Endothelial cell of umbilical vein (primary cell): ENCODE measurements at regions not wholly inside any gene's neighbourhood (a gene's known extent, or its start where the extent isn't known, plus 50 kb on each side); places are given as distances from the start of the nearest gene placed in this dataset.

ENCODE experiments used
- BruUV-seq: library from RNA; stranded (reverse); fragments of 400-500 nt; replicated peaks from 2 replicates; lab custom pipeline; 2021; lab: Mats Ljungman, UMichigan
- CTCF ChIA-PET: fragments of 300-600, 350-600 bp; sonication (Branson Sonifier 250); formaldehyde crosslinking; loops from one replicate; lab custom pipeline; 2021; ENCODE audit warnings: antibody characterized with exemption, inconsistent platforms; lab: Charles Lee
- POLR2A ChIA-PET: fragments of 300-600, 350-600 bp; sonication (Branson Sonifier 250); formaldehyde crosslinking; loops from one replicate; lab custom pipeline; 2021; ENCODE audit warnings: antibody characterized with exemption, inconsistent platforms; lab: Charles Lee
- DNase-seq: peaks from one replicate; pipeline ENCODE4 v3.0.0-alpha.2; 2011; ENCODE audit warnings: low read depth, low spot score
- FAIRE-seq: peaks from 2 replicates; lab custom pipeline; 2011; peaks lifted over from hg19 to GRCh38; lab: Jason Lieb, UNC
- H2AFZ ChIP-seq: 2 replicates; pipeline ENCODE4 v1.6.0; 2012; ENCODE audit warnings: low read depth, low read length, control low read depth, inconsistent platforms
- H3K27ac ChIP-seq: 2 replicates; pipeline ENCODE4 v1.5.1; 2011; ENCODE audit warnings: low read depth, mild to moderate bottlenecking, control low read depth, low read length, moderate library complexity; ENCODE audit not compliant: insufficient read depth
- H3K27me3 ChIP-seq, 2 experiments: 2 replicates each; pipeline versions ENCODE4 v1.6.0 to v1.6.1; 2011; ENCODE audit warnings: low read length in 2 of 2, mixed read lengths in 1 of 2; ENCODE audit not compliant: control insufficient read depth in 2 of 2, insufficient read depth in 2 of 2
- H3K36me3 ChIP-seq, 2 experiments: 2 replicates in 1 of 2; 3 replicates in 1 of 2; pipeline ENCODE4 v1.5.1; 2011; ENCODE audit warnings: low read length in 2 of 2, mild to moderate bottlenecking in 1 of 2, moderate library complexity in 1 of 2; ENCODE audit not compliant: control insufficient read depth in 2 of 2, insufficient read depth in 2 of 2; ENCODE audit errors: extremely low read depth in 1 of 2
- H3K4me1 ChIP-seq: 3 replicates; pipeline ENCODE4 v1.5.1; 2011; ENCODE audit warnings: mild to moderate bottlenecking, low read length; ENCODE audit not compliant: control insufficient read depth, insufficient read depth; ENCODE audit errors: extremely low read depth
- H3K4me2 ChIP-seq: 2 replicates; pipeline ENCODE4 v1.6.1; 2011; ENCODE audit warnings: low read length, control low read depth, mixed read lengths; ENCODE audit not compliant: insufficient read depth
- H3K4me3 ChIP-seq, 3 experiments: fragments of 200-600 bp in 1 of 3; sonication (generic), shearing (Covaris generic) in 1 of 3; replicated peaks in 1 of 3; 2 replicates each; pipeline ENCODE4 v1.5.1; 2011 to 2016; ENCODE audit warnings: control low read depth in 3 of 3, low read length in 3 of 3, mild to moderate bottlenecking in 2 of 3, inconsistent platforms in 1 of 3, low read depth in 1 of 3, moderate library complexity in 1 of 3; ENCODE audit not compliant: insufficient read depth in 1 of 3
- H3K79me2 ChIP-seq: 2 replicates; pipeline ENCODE4 v1.6.0; 2012; ENCODE audit warnings: low read length, inconsistent platforms; ENCODE audit not compliant: control insufficient read depth, insufficient read depth
- H3K9ac ChIP-seq: replicated peaks from 2 replicates; pipeline ENCODE3; 2011; ENCODE audit warnings: low read length, control low read depth; ENCODE audit not compliant: insufficient read depth; ENCODE audit errors: extremely low read depth
- H3K9me1 ChIP-seq: replicated peaks from 3 replicates; pipeline ENCODE4 v1.6.0; 2011; ENCODE audit warnings: mild to moderate bottlenecking, low read length; ENCODE audit not compliant: control insufficient read depth, insufficient read depth; ENCODE audit errors: extremely low read depth
- H3K9me3 ChIP-seq: replicated peaks from 2 replicates; pipeline ENCODE4 v1.5.1; 2012; ENCODE audit warnings: low read length, inconsistent platforms; ENCODE audit not compliant: control insufficient read depth, insufficient read depth
- H4K20me1 ChIP-seq: replicated peaks from 2 replicates; pipeline ENCODE3; 2011; ENCODE audit warnings: mild to moderate bottlenecking, low read length; ENCODE audit not compliant: control insufficient read depth, insufficient read depth; ENCODE audit errors: extremely low read depth
- EZH2 ChIP-seq: IDR thresholded peaks from 2 replicates; pipeline ENCODE4 v1.6.1; 2012; ENCODE audit warnings: borderline replicate concordance, low read depth, mild to moderate bottlenecking, moderate library complexity, low read length, inconsistent platforms; ENCODE audit not compliant: severe bottlenecking
- FOS ChIP-seq: IDR thresholded peaks from 2 replicates; pipeline ENCODE4 v1.6.1; 2011; ENCODE audit warnings: mild to moderate bottlenecking, low read length, moderate library complexity, borderline replicate concordance; ENCODE audit not compliant: insufficient read depth
- GATA2 ChIP-seq: IDR thresholded peaks from 2 replicates; pipeline ENCODE4 v1.7.0; 2011; ENCODE audit warnings: low read depth, mild to moderate bottlenecking, moderate library complexity, mixed read lengths, low read length; ENCODE audit not compliant: insufficient read length, insufficient read depth
- JUN ChIP-seq: IDR thresholded peaks from 2 replicates; pipeline ENCODE4 v1.6.1; 2011; ENCODE audit warnings: borderline replicate concordance, low read depth; ENCODE audit not compliant: insufficient read length, insufficient read depth
- MYC ChIP-seq: IDR thresholded peaks from one replicate; pipeline ENCODE4 v1.6.1; 2011; ENCODE audit warnings: mild to moderate bottlenecking, low read depth, low read length
- POLR2AphosphoS5 ChIP-seq: IDR thresholded peaks from 2 replicates; pipeline ENCODE4 v1.6.1; 2012; ENCODE audit warnings: low read depth, mild to moderate bottlenecking, control low read depth, low read length, moderate library complexity; ENCODE audit not compliant: insufficient read depth
- dilution Hi-C: fragments of 300-500 bp; cut with MboI; formaldehyde crosslinking; loops from one replicate; pipeline ENCODE4 v1.15.0; 2019; ENCODE audit warnings: low sequenced_read_pairs; ENCODE audit not compliant: extremely low pct_ligation_motif_present
- intact Hi-C: fragments of 100-400 bp; cut with micrococcal nuclease; formaldehyde crosslinking; loops from one replicate; pipeline ENCODE4 v1.10.0; 2022
- TF ChIP-seq, protein P1 (sequence below): IDR thresholded peaks from 2 replicates; pipeline ENCODE4 v1.6.1; 2011; ENCODE audit not compliant: insufficient read depth, insufficient read length
- TF ChIP-seq, protein P2 (sequence below), 2 donors: IDR thresholded peaks; 1 replicate in 1 of 2; 2 replicates in 1 of 2; pipeline ENCODE4 v1.5.1; 2011; ENCODE audit warnings: low read length in 2 of 2, mild to moderate bottlenecking in 2 of 2, moderate library complexity in 2 of 2, control low read depth in 1 of 2, inconsistent platforms in 1 of 2, low read depth in 1 of 2; ENCODE audit not compliant: insufficient read depth in 1 of 2; ENCODE audit errors: extremely low read depth in 1 of 2

DNA sequence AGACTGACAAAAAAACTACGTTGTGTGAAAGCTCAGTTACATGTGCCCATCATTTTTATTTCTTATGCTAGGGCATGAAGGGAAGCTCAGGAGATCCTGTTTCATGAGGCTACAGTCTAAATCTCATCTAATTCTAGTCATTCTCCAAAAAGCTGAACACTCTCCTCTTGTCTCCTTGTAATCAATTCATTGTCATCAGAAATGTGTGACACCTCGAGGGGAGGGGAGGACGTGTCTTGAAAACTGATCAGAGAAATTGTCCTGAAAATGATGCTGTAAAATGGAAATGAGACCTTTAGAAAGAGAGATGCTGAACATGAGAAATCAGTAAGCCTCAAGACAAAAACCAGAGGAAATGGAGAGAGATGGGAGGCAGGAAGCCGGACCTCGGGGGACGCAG is 103.4 kb downstream of the DAD1 start:
- dilution Hi-C loops, result no loop called here
- TF ChIP-seq GATA2, result no peak
- TF ChIP-seq FOS, result no peak
- no peak for TF ChIP-seq MYC
- H4K20me1 ChIP-seq, result no peaks in the 10 kb centered on the region
- H3K27me3 ChIP-seq, result peaks cover 42 to 56% of the 10 kb centered on the region in 2 experiments
- no peak overlapping the region for H3K9ac ChIP-seq
- DNase-seq (no peak), FAIRE-seq (no peak)
- intact Hi-C loops, result no loop called here
- no peaks in the 10 kb centered on the region for H3K36me3 ChIP-seq
- BruUV-seq, result no TSS peak
- ChIA-PET POLR2A (no interaction called here), CTCF (no interaction called here)
- no peak overlapping the region for H3K27ac ChIP-seq
- H2AFZ ChIP-seq, result no peak overlapping the region
- no peaks in the 10 kb centered on the region for H3K9me1 ChIP-seq
- H3K4me1 ChIP-seq, result no peaks in the 10 kb centered on the region
- H3K4me2 ChIP-seq, result no peak overlapping the region
- no peaks in the 10 kb centered on the region for H3K9me3 ChIP-seq
- no peaks in the 10 kb centered on the region for H3K79me2 ChIP-seq
- no peak overlapping the region for H3K4me3 ChIP-seq

DNA sequence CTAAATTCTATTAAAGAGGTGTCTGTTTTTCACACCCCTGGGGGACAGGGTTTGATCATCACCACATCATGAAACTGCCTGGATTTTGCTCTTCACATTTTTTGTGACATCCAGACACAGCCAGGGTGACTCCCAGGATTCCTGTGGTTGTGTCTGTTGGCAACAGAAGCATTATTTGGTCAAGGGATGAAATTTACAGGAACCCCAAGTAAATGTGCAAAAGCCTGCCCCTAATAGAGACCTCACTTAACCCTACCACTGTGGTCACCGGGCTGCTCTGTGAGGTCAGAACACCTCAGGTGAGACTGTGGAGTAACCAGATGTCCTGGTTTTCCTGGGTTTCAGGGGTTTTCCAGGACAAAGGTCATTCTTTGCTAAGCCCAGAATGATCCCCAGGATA is 103.8 kb downstream of the DAD1 start:
- Histone ChIP-seq H3K4me1 (no peaks in the 10 kb centered on the region), H3K27me3 (peaks cover 37 to 56% of the 10 kb centered on the region in 2 experiments), H2AFZ (no peak overlapping the region), H3K4me2 (no peak overlapping the region), H3K9ac (no peak overlapping the region), H3K9me3 (no peaks in the 10 kb centered on the region), H3K9me1 (no peaks in the 10 kb centered on the region), H3K4me3 (no peak overlapping the region), H3K36me3 (no peaks in the 10 kb centered on the region), H3K27ac (no peak overlapping the region), H3K79me2 (no peaks in the 10 kb centered on the region), H4K20me1 (no peaks in the 10 kb centered on the region)
- ChIA-PET CTCF (interaction anchor here (1.2 kb wide), 1 partner anchor 110 kb away, joined by 4 read pairs; no protein-coding TSS in a partner anchor), POLR2A (no interaction called here)
- FAIRE-seq (no peak), DNase-seq (no peak)
- TF ChIP-seq EZH2 (no peak), GATA2 (no peak), JUN (no peak), POLR2AphosphoS5 (no peak)
- TF ChIP-seq, protein P1, sequence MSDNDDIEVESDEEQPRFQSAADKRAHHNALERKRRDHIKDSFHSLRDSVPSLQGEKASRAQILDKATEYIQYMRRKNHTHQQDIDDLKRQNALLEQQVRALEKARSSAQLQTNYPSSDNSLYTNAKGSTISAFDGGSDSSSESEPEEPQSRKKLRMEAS, result no peak
- TF ChIP-seq, protein P2, sequence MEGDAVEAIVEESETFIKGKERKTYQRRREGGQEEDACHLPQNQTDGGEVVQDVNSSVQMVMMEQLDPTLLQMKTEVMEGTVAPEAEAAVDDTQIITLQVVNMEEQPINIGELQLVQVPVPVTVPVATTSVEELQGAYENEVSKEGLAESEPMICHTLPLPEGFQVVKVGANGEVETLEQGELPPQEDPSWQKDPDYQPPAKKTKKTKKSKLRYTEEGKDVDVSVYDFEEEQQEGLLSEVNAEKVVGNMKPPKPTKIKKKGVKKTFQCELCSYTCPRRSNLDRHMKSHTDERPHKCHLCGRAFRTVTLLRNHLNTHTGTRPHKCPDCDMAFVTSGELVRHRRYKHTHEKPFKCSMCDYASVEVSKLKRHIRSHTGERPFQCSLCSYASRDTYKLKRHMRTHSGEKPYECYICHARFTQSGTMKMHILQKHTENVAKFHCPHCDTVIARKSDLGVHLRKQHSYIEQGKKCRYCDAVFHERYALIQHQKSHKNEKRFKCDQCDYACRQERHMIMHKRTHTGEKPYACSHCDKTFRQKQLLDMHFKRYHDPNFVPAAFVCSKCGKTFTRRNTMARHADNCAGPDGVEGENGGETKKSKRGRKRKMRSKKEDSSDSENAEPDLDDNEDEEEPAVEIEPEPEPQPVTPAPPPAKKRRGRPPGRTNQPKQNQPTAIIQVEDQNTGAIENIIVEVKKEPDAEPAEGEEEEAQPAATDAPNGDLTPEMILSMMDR (IDR thresholded peaks at IDR 0.05; ENCODE audit: extremely low read depth in 1 of 2, insufficient read depth in 1 of 2, low read depth in 1 of 2, low read length in 2 of 2), result no peak
- no TSS peak for BruUV-seq
- intact Hi-C loops, result no loop called here
- dilution Hi-C loops, result no loop called here
